ENCODE measurements at regions not wholly inside any gene's neighbourhood (a gene's known extent, or its start where the extent isn't known, plus 50 kb on each side); places are given as distances from the start of the nearest gene placed in this dataset.
"Not testable (repeated sequence)": the region's sequence is repeated elsewhere in the genome, so short reads cannot be mapped to it uniquely, and the experiment has no call there.

- DNase-seq (ENCODE audit: low spot score), result no peak
Observed at GRCh38 chr14:84922370-84922769, 607.6 kb upstream of the FLRT2 start.

GRCh38 chr14:84926656-84927055, 603.3 kb upstream of the FLRT2 start:
- DNase-seq (ENCODE audit: low spot score), result no peak

GRCh38 chr14:84927096-84927827, 602.7 kb upstream of the FLRT2 start:
- DNase-seq (ENCODE audit: low spot score), result no peak

GRCh38 chr14:84929086-84929485, 600.9 kb upstream of the FLRT2 start:
- no peak for DNase-seq (ENCODE audit: low spot score)

GRCh38 chr14:84929834-84930233, 600.1 kb upstream of the FLRT2 start:
- no peak for DNase-seq (ENCODE audit: low spot score)

- no peak for DNase-seq (ENCODE audit: low spot score)
Observed at GRCh38 chr14:84937016-84937415, 592.9 kb upstream of the FLRT2 start.

GRCh38 chr14:84937449-84937848, 592.5 kb upstream of the FLRT2 start:
- DNase-seq (ENCODE audit: low spot score), result no peak

GRCh38 chr14:84944901-84945300, 585.0 kb upstream of the FLRT2 start:
- not testable (repeated sequence) for DNase-seq (ENCODE audit: low spot score)

GRCh38 chr14:84959851-84960520, 570.0 kb upstream of the FLRT2 start:
- no peak for DNase-seq (ENCODE audit: low spot score)

GRCh38 chr14:84961637-84962036, 568.3 kb upstream of the FLRT2 start:
- no peak for DNase-seq (ENCODE audit: low spot score)

- no peak for DNase-seq (ENCODE audit: low spot score)
Observed at GRCh38 chr14:84963518-84963917, 566.4 kb upstream of the FLRT2 start.

GRCh38 chr14:84965279-84965678, 564.7 kb upstream of the FLRT2 start:
- DNase-seq (ENCODE audit: low spot score), result no peak

GRCh38 chr14:84969501-84969900, 560.4 kb upstream of the FLRT2 start:
- no peak for DNase-seq (ENCODE audit: low spot score)

GRCh38 chr14:84975241-84975902, 554.6 kb upstream of the FLRT2 start:
- DNase-seq (ENCODE audit: low spot score), result no peak

GRCh38 chr14:84976805-84977204, 553.1 kb upstream of the FLRT2 start:
- no peak for DNase-seq (ENCODE audit: low spot score)

- no peak for DNase-seq (ENCODE audit: low spot score)
Observed at GRCh38 chr14:84987042-84987441, 542.9 kb upstream of the FLRT2 start.

GRCh38 chr14:84988357-84988756, 541.6 kb upstream of the FLRT2 start:
- DNase-seq (ENCODE audit: low spot score), result no peak

- DNase-seq (ENCODE audit: low spot score), result no peak
Observed at GRCh38 chr14:84991021-84991420, 538.9 kb upstream of the FLRT2 start.

GRCh38 chr14:84998216-84998615, 531.7 kb upstream of the FLRT2 start:
- no peak for DNase-seq (ENCODE audit: low spot score)

- DNase-seq (ENCODE audit: low spot score), result no peak
Observed at GRCh38 chr14:85002846-85003245, 527.1 kb upstream of the FLRT2 start.

- no peak for DNase-seq (ENCODE audit: low spot score)
Observed at GRCh38 chr14:85003805-85004204, 526.1 kb upstream of the FLRT2 start.

- no peak for DNase-seq (ENCODE audit: low spot score)
Observed at GRCh38 chr14:85009506-85009905, 520.4 kb upstream of the FLRT2 start.

- no peak for DNase-seq (ENCODE audit: low spot score)
Observed at GRCh38 chr14:85010186-85010585, 519.8 kb upstream of the FLRT2 start.
